Astrocyte (in vitro differentiated cells and primary cell): ENCODE measurements at regions not wholly inside any gene's neighbourhood (a gene's known extent, or its start where the extent isn't known, plus 50 kb on each side); places are given as distances from the start of the nearest gene placed in this dataset.

ENCODE experiments used
- DNase-seq: peaks from one replicate; pipeline ENCODE4 v3.0.0-alpha.2; 2010; ENCODE audit warnings: low read depth
- FAIRE-seq: peaks from 2 replicates; lab custom pipeline; 2011; peaks lifted over from hg19 to GRCh38; lab: Jason Lieb, UNC
- H2AFZ ChIP-seq: 2 replicates; pipeline ENCODE4 v1.6.0; 2012; ENCODE audit warnings: low read depth, low read length, inconsistent platforms
- H3K27ac ChIP-seq: 2 replicates; pipeline ENCODE4 v1.5.1; 2011; ENCODE audit warnings: low read depth, low read length, inconsistent platforms
- H3K27me3 ChIP-seq: 2 replicates; pipeline ENCODE4 v1.6.0; 2011; ENCODE audit warnings: low read length, inconsistent platforms; ENCODE audit not compliant: insufficient read depth
- H3K36me3 ChIP-seq: 2 replicates; pipeline ENCODE4 v1.5.1; 2011; ENCODE audit warnings: low read length, inconsistent platforms; ENCODE audit not compliant: insufficient read depth
- H3K4me1 ChIP-seq: 2 replicates; pipeline ENCODE4 v1.5.1; 2011; ENCODE audit warnings: low read length, inconsistent platforms; ENCODE audit not compliant: insufficient read depth
- H3K4me2 ChIP-seq: 2 replicates; pipeline ENCODE4 v1.6.0; 2012; ENCODE audit warnings: low read length, inconsistent platforms
- H3K4me3 ChIP-seq: 2 replicates; pipeline ENCODE4 v1.5.1; 2011; ENCODE audit warnings: low read depth, mild to moderate bottlenecking, low read length, inconsistent platforms; ENCODE audit not compliant: insufficient read depth
- H3K79me2 ChIP-seq: 2 replicates; pipeline ENCODE4 v1.6.0; 2012; ENCODE audit warnings: mild to moderate bottlenecking, low read length, inconsistent platforms; ENCODE audit not compliant: insufficient read depth
- H3K9ac ChIP-seq: 2 replicates; pipeline ENCODE4 v1.6.0; 2012; ENCODE audit warnings: mild to moderate bottlenecking, low read length, inconsistent platforms
- H3K9me3 ChIP-seq: 2 replicates; pipeline ENCODE4 v1.5.1; 2012; ENCODE audit warnings: low read depth, mild to moderate bottlenecking, low read length, inconsistent platforms; ENCODE audit not compliant: insufficient read depth
- H4K20me1 ChIP-seq: 2 replicates; pipeline ENCODE4 v1.6.0; 2012; ENCODE audit warnings: low read length, inconsistent platforms; ENCODE audit not compliant: insufficient read depth
- H3K27ac Mint-ChIP-seq: one replicate; pipeline ENCODE4 v1.8.0; 2021; ENCODE audit warnings: mild to moderate bottlenecking, mixed read lengths; ENCODE audit not compliant: unreplicated experiment
- H3K27me3 Mint-ChIP-seq: one replicate; pipeline ENCODE4 v1.8.0; 2021; ENCODE audit warnings: low read depth, mixed read lengths; ENCODE audit not compliant: unreplicated experiment
- H3K36me3 Mint-ChIP-seq: one replicate; pipeline ENCODE4 v1.8.0; 2021; ENCODE audit warnings: low read depth, mixed read lengths; ENCODE audit not compliant: unreplicated experiment
- H3K4me1 Mint-ChIP-seq: one replicate; pipeline ENCODE4 v1.8.0; 2021; ENCODE audit warnings: low read depth, mixed read lengths; ENCODE audit not compliant: unreplicated experiment
- H3K4me3 Mint-ChIP-seq: one replicate; pipeline ENCODE4 v1.8.0; 2021; ENCODE audit warnings: mild to moderate bottlenecking, moderate library complexity, mixed read lengths; ENCODE audit not compliant: unreplicated experiment
- H3K9me3 Mint-ChIP-seq: one replicate; pipeline ENCODE4 v1.8.0; 2021; ENCODE audit warnings: mild to moderate bottlenecking, mixed read lengths; ENCODE audit not compliant: unreplicated experiment
- CTCF ChIP-seq: IDR thresholded peaks from 2 replicates; pipeline ENCODE4 v1.5.1; 2011; ENCODE audit warnings: low read depth, mild to moderate bottlenecking, inconsistent platforms, low read length, moderate library complexity; ENCODE audit not compliant: insufficient read depth
- EZH2 ChIP-seq: IDR thresholded peaks from 2 replicates; pipeline ENCODE4 v1.6.1; 2012; ENCODE audit warnings: mild to moderate bottlenecking, low read length, inconsistent platforms; ENCODE audit not compliant: insufficient read depth

- H3K27ac Mint-ChIP-seq = no peak overlapping the region
- TF ChIP-seq CTCF (no peak), EZH2 (no peak)
- H3K27me3 ChIP-seq = peaks cover 8% of the 10 kb centered on the region
Measured at GRCh38 chr5:141793403-141793802, 84.8 kb downstream of the PCDH1 start.

GRCh38 chr5:141790630-141791029, 87.6 kb downstream of the PCDH1 start:
- no peak for TF ChIP-seq EZH2
- TF ChIP-seq CTCF = no peak
- Mint-ChIP-seq H3K9me3 (peaks cover 9% of the 10 kb centered on the region), H3K36me3 (peaks cover 2% of the 10 kb centered on the region), H3K4me1 (peaks cover 3% of the 10 kb centered on the region), H3K4me3 (no peak overlapping the region), H3K27me3 (peaks cover 54% of the 10 kb centered on the region), H3K27ac (no peak overlapping the region)
- H3K36me3 ChIP-seq = no peaks in the 10 kb centered on the region
- no peak overlapping the region for H3K4me2 ChIP-seq
- H3K79me2 ChIP-seq = no peaks in the 10 kb centered on the region
- H3K27me3 ChIP-seq = peaks cover 8% of the 10 kb centered on the region
- DNase-seq = no peak
- H3K4me3 ChIP-seq = no peak overlapping the region
- H4K20me1 ChIP-seq = no peaks in the 10 kb centered on the region
- H3K27ac ChIP-seq = no peak overlapping the region
- H2AFZ ChIP-seq = no peak overlapping the region
- H3K4me1 ChIP-seq = no peaks in the 10 kb centered on the region
- no peak for FAIRE-seq
- no peak overlapping the region for H3K9ac ChIP-seq
- H3K9me3 ChIP-seq = no peaks in the 10 kb centered on the region

More at GRCh38 chr5:141793403-141793802, 84.8 kb downstream of the PCDH1 start:
- no peaks in the 10 kb centered on the region for H3K9me3 ChIP-seq
- no peak overlapping the region for H3K27ac ChIP-seq
- FAIRE-seq (no peak), DNase-seq (no peak)
- no peak overlapping the region for H3K4me3 ChIP-seq
- Mint-ChIP-seq H3K9me3 (peaks cover 9% of the 10 kb centered on the region), H3K4me1 (peaks cover 3% of the 10 kb centered on the region), H3K36me3 (peaks cover 2% of the 10 kb centered on the region), H3K4me3 (no peak overlapping the region), H3K27me3 (peaks cover 51% of the 10 kb centered on the region)
- no peaks in the 10 kb centered on the region for H3K79me2 ChIP-seq
- no peak overlapping the region for H3K4me2 ChIP-seq
- no peak overlapping the region for H3K9ac ChIP-seq
- no peaks in the 10 kb centered on the region for H3K4me1 ChIP-seq
- no peaks in the 10 kb centered on the region for H4K20me1 ChIP-seq
- no peak overlapping the region for H2AFZ ChIP-seq
- H3K36me3 ChIP-seq = no peaks in the 10 kb centered on the region

GRCh38 chr5:141789330-141789729, 88.9 kb downstream of the PCDH1 start:
- no peak overlapping the region for H3K27ac Mint-ChIP-seq
- peaks cover 48% of the 10 kb centered on the region for H3K27me3 Mint-ChIP-seq
- DNase-seq = no peak

More at GRCh38 chr5:141789330-141789729, 88.9 kb downstream of the PCDH1 start:
- no peak for TF ChIP-seq EZH2
- no peak for TF ChIP-seq CTCF
- Histone ChIP-seq H4K20me1 (no peaks in the 10 kb centered on the region), H3K4me1 (no peaks in the 10 kb centered on the region), H3K4me2 (no peak overlapping the region), H3K27ac (no peak overlapping the region), H2AFZ (no peak overlapping the region), H3K4me3 (no peak overlapping the region), H3K9ac (no peak overlapping the region), H3K27me3 (peaks cover 8% of the 10 kb centered on the region), H3K9me3 (no peaks in the 10 kb centered on the region), H3K36me3 (no peaks in the 10 kb centered on the region), H3K79me2 (no peaks in the 10 kb centered on the region)
- Mint-ChIP-seq H3K36me3 (peaks cover 2% of the 10 kb centered on the region), H3K4me3 (no peak overlapping the region), H3K4me1 (peaks cover 5% of the 10 kb centered on the region), H3K9me3 (peaks cover 9% of the 10 kb centered on the region)
- FAIRE-seq = no peak
